GM18907 (cell line): ENCODE measurements at regions not wholly inside any gene's neighbourhood (a gene's known extent, or its start where the extent isn't known, plus 50 kb on each side); places are given as distances from the start of the nearest gene placed in this dataset.
"Not testable (repeated sequence)": the region's sequence is repeated elsewhere in the genome, so short reads cannot be mapped to it uniquely, and the experiment has no call there.

Source experiments
- ATAC-seq: cut with Tn5 transposase; IDR thresholded peaks from one replicate; pipeline ENCODE4 v1.9.1; 2021; ENCODE audit warnings: mild to moderate bottlenecking, moderate library complexity; ENCODE audit not compliant: unreplicated experiment

GRCh38 chr4:149211876-149212275 is 603.8 kb downstream of the IQCM start:
- no peak for ATAC-seq

- ATAC-seq: no peak
These were observed 612.2 kb downstream of the IQCM start for GRCh38 chr4:149203256-149204001.

GRCh38 chr4:149202117-149202516 is 613.5 kb downstream of the IQCM start:
- no peak for ATAC-seq

GRCh38 chr4:149199594-149199993 is 616.0 kb downstream of the IQCM start:
- no peak for ATAC-seq

- ATAC-seq: no peak
These were observed 621.6 kb downstream of the IQCM start for GRCh38 chr4:149194061-149194460.

- no peak for ATAC-seq
These were observed 627.9 kb downstream of the IQCM start for GRCh38 chr4:149187726-149188125.

GRCh38 chr4:149183638-149184037 is 632.0 kb downstream of the IQCM start:
- no peak for ATAC-seq

- not testable (repeated sequence) for ATAC-seq
These were observed 634.2 kb downstream of the IQCM start for GRCh38 chr4:149181459-149181858.

GRCh38 chr4:149176039-149176438 is 639.6 kb downstream of the IQCM start:
- ATAC-seq: no peak

GRCh38 chr4:149175549-149175948 is 640.1 kb downstream of the IQCM start:
- ATAC-seq: no peak

GRCh38 chr4:149173241-149174013 is 642.2 kb downstream of the IQCM start:
- no peak for ATAC-seq

- ATAC-seq: no peak
These were observed 647.0 kb downstream of the IQCM start for GRCh38 chr4:149168645-149169044.

- ATAC-seq: no peak
These were observed 648.8 kb downstream of the IQCM start for GRCh38 chr4:149166876-149167275.

- no peak for ATAC-seq
These were observed 649.3 kb downstream of the IQCM start for GRCh38 chr4:149166365-149166764.

GRCh38 chr4:149164282-149164681 is 651.4 kb downstream of the IQCM start:
- no peak for ATAC-seq

- no peak for ATAC-seq
These were observed 654.4 kb downstream of the IQCM start for GRCh38 chr4:149161247-149161646.

- ATAC-seq: no peak
These were observed 655.3 kb downstream of the IQCM start for GRCh38 chr4:149160370-149160769.

- ATAC-seq: no peak
These were observed 656.8 kb downstream of the IQCM start for GRCh38 chr4:149158817-149159216.

GRCh38 chr4:149145803-149146202 is 669.8 kb downstream of the IQCM start:
- ATAC-seq: no peak

- ATAC-seq: no peak
These were observed 671.6 kb downstream of the IQCM start for GRCh38 chr4:149144060-149144459.

GRCh38 chr4:149141391-149141790 is 674.3 kb downstream of the IQCM start:
- no peak for ATAC-seq

GRCh38 chr4:149140841-149141240 is 674.8 kb downstream of the IQCM start:
- ATAC-seq: no peak
